Mammary epithelial cell (primary cell): ENCODE measurements at regions not wholly inside any gene's neighbourhood (a gene's known extent, or its start where the extent isn't known, plus 50 kb on each side); places are given as distances from the start of the nearest gene placed in this dataset.

ENCODE experiments used
- EZH2 ChIP-seq: IDR thresholded peaks from 2 replicates; pipeline ENCODE4 v1.6.1; 2012; ENCODE audit warnings: low read length, inconsistent platforms, borderline replicate concordance
- TF ChIP-seq, protein P1 (sequence below), 2 donors: IDR thresholded peaks in 1 of 2; conservative IDR thresholded peaks in 1 of 2; 2 replicates each; pipeline ENCODE4 v1.5.1; 2011 to 2012; ENCODE audit warnings: inconsistent platforms in 2 of 2, low read length in 2 of 2, mild to moderate bottlenecking in 2 of 2, control low read depth in 1 of 2, low read depth in 1 of 2; ENCODE audit not compliant: insufficient read depth in 1 of 2; ENCODE audit errors: extremely low read depth in 1 of 2

DNA sequence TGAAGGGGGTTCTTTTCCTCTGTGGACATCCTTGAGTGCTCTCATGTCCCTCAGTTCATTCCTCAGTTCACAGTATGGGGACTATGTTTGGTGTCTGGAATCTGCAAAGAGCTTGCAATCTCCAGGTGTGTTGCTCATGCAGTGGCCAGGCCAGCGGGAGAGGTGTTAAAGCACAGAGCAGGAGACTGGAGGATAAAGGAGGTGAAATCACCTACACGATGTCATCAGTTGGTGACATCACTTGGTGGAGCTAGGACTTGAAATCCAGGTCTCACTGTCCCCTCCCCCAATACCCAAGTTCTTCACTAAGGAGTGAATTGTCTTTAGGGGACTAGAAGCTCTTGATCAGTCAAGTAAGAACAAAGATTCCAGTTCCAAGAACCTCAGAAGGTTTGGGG lies 197.3 kb upstream of the ZNF618 start:
- no peak for TF ChIP-seq EZH2
- TF ChIP-seq, protein P1, sequence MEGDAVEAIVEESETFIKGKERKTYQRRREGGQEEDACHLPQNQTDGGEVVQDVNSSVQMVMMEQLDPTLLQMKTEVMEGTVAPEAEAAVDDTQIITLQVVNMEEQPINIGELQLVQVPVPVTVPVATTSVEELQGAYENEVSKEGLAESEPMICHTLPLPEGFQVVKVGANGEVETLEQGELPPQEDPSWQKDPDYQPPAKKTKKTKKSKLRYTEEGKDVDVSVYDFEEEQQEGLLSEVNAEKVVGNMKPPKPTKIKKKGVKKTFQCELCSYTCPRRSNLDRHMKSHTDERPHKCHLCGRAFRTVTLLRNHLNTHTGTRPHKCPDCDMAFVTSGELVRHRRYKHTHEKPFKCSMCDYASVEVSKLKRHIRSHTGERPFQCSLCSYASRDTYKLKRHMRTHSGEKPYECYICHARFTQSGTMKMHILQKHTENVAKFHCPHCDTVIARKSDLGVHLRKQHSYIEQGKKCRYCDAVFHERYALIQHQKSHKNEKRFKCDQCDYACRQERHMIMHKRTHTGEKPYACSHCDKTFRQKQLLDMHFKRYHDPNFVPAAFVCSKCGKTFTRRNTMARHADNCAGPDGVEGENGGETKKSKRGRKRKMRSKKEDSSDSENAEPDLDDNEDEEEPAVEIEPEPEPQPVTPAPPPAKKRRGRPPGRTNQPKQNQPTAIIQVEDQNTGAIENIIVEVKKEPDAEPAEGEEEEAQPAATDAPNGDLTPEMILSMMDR (conservative IDR thresholded peaks at IDR 0.05 in 1 of 2, IDR thresholded peaks at IDR 0.05 in 1 of 2; ENCODE audit: extremely low read depth in 1 of 2, insufficient read depth in 1 of 2, low read depth in 1 of 2, low read length in 2 of 2), result no peak
